Neural progenitor cell (in vitro differentiated cells): ENCODE measurements at regions not wholly inside any gene's neighbourhood (a gene's known extent, or its start where the extent isn't known, plus 50 kb on each side); places are given as distances from the start of the nearest gene placed in this dataset.

Source experiments
- DNase-seq: peaks from one replicate; pipeline ENCODE4 v3.0.0-alpha.2; 2016; ENCODE audit warnings: low spot score
- H2AFZ ChIP-seq: fragments of 200-600 bp; sonication (generic); replicated peaks from 2 replicates; pipeline ENCODE4 v1.6.1; 2016; ENCODE audit warnings: antibody characterized with exemption
- H3F3A ChIP-seq: fragments of 200-600 bp; sonication (generic); 2 replicates; pipeline ENCODE4 v1.6.1; 2016; ENCODE audit warnings: antibody characterized with exemption, low read depth
- H3K27ac ChIP-seq: fragments of 200-600 bp; sonication (generic); 2 replicates; pipeline ENCODE4 v1.5.1; 2016; ENCODE audit warnings: mild to moderate bottlenecking
- H3K27me3 ChIP-seq: fragments of 200-600 bp; sonication (generic); 2 replicates; pipeline ENCODE4 v1.6.1; 2016; ENCODE audit warnings: mild to moderate bottlenecking, moderate library complexity
- H3K36me3 ChIP-seq: fragments of 200-600 bp; sonication (generic); 2 replicates; pipeline ENCODE4 v1.5.1; 2016
- H3K4me1 ChIP-seq: fragments of 200-600 bp; sonication (generic); 2 replicates; pipeline ENCODE4 v1.6.1; 2016; ENCODE audit warnings: mixed run types
- H3K4me2 ChIP-seq: fragments of 200-600 bp; sonication (generic); 2 replicates; pipeline ENCODE4 v1.6.1; 2016
- H3K4me3 ChIP-seq: fragments of 200-600 bp; sonication (generic); 2 replicates; pipeline ENCODE4 v1.5.1; 2016
- H3K79me2 ChIP-seq: fragments of 200-600 bp; sonication (generic); 2 replicates; pipeline ENCODE4 v1.6.1; 2016; ENCODE audit warnings: low read depth
- H3K9ac ChIP-seq: fragments of 200-600 bp; sonication (generic); 2 replicates; pipeline ENCODE4 v1.6.1; 2016
- H3K9me3 ChIP-seq: fragments of 200-600 bp; sonication (generic); 2 replicates; pipeline ENCODE4 v1.5.1; 2016; ENCODE audit warnings: low read depth
- H4K20me1 ChIP-seq: fragments of 200-600 bp; sonication (generic); 2 replicates; pipeline ENCODE4 v1.6.1; 2016; ENCODE audit warnings: low read depth
- H3K27ac Mint-ChIP-seq: 3 replicates; pipeline ENCODE4 v1.8.0; 2021; ENCODE audit warnings: mixed read lengths
- H3K27me3 Mint-ChIP-seq: 2 replicates; pipeline ENCODE4 v1.8.0; 2022; ENCODE audit warnings: low read depth, mild to moderate bottlenecking, inconsistent platforms, moderate library complexity, mixed read lengths; ENCODE audit not compliant: insufficient read depth
- H3K36me3 Mint-ChIP-seq: 3 replicates; pipeline ENCODE4 v1.8.0; 2021; ENCODE audit warnings: mixed read lengths
- H3K4me1 Mint-ChIP-seq: 3 replicates; pipeline ENCODE4 v1.8.0; 2021; ENCODE audit warnings: mixed read lengths
- H3K4me3 Mint-ChIP-seq: 3 replicates; pipeline ENCODE4 v1.8.0; 2021; ENCODE audit warnings: mild to moderate bottlenecking, moderate library complexity, mixed read lengths
- H3K9me3 Mint-ChIP-seq: 3 replicates; pipeline ENCODE4 v1.8.0; 2020; ENCODE audit warnings: mixed read lengths
- EZH2 ChIP-seq: fragments of 200-600 bp; sonication (generic); IDR thresholded peaks from 2 replicates; pipeline ENCODE4 v1.6.1; 2017; ENCODE audit warnings: antibody characterized with exemption, mild to moderate bottlenecking, moderate library complexity
- EZH2phosphoT487 ChIP-seq: fragments of 200-600 bp; sonication (generic); IDR thresholded peaks from 2 replicates; pipeline ENCODE4 v1.6.1; 2017; ENCODE audit warnings: antibody characterized with exemption
- TF ChIP-seq, protein P1 (sequence below): fragments of 200-600 bp; sonication (generic); IDR thresholded peaks from 2 replicates; pipeline ENCODE4 v1.5.1; 2017; ENCODE audit warnings: antibody characterized with exemption, mild to moderate bottlenecking

DNA sequence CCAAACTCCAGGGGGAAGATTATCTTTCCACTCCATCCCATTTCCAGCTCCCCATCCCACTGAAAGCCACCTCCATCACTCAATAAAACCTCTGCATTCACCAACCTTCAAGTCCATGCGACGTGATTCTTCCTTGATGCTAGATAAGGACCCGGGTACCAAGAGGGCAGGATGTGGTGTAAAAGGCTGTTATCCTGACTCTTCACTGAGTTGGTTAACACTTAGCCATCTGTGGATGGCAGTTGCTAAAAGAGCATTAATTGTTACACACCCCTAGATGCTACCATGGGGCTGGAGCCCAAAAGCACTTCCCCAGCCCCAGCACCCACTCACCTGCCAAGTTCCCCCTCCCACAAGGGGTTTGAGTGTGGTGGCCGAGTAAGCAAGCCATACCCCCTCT, 53.4 kb upstream of the DPP10 start:
- Histone ChIP-seq H3K27me3 (no peaks in the 10 kb centered on the region), H3K4me2 (no peak overlapping the region), H3K36me3 (no peaks in the 10 kb centered on the region), H3K4me3 (no peak overlapping the region), H3K9me3 (peaks cover 4% of the 10 kb centered on the region), H3F3A (no peaks in the 10 kb centered on the region), H3K79me2 (no peaks in the 10 kb centered on the region), H3K27ac (no peak overlapping the region), H3K4me1 (peaks cover 9% of the 10 kb centered on the region), H3K9ac (no peak overlapping the region), H4K20me1 (no peaks in the 10 kb centered on the region), H2AFZ (no peak overlapping the region)
- Mint-ChIP-seq H3K36me3 (no peaks in the 10 kb centered on the region), H3K27me3 (peaks cover 4% of the 10 kb centered on the region), H3K27ac (no peak overlapping the region), H3K4me1 (no peaks in the 10 kb centered on the region), H3K4me3 (no peak overlapping the region), H3K9me3 (peaks cover 4% of the 10 kb centered on the region)
- no peak for TF ChIP-seq EZH2
- TF ChIP-seq, protein P1, sequence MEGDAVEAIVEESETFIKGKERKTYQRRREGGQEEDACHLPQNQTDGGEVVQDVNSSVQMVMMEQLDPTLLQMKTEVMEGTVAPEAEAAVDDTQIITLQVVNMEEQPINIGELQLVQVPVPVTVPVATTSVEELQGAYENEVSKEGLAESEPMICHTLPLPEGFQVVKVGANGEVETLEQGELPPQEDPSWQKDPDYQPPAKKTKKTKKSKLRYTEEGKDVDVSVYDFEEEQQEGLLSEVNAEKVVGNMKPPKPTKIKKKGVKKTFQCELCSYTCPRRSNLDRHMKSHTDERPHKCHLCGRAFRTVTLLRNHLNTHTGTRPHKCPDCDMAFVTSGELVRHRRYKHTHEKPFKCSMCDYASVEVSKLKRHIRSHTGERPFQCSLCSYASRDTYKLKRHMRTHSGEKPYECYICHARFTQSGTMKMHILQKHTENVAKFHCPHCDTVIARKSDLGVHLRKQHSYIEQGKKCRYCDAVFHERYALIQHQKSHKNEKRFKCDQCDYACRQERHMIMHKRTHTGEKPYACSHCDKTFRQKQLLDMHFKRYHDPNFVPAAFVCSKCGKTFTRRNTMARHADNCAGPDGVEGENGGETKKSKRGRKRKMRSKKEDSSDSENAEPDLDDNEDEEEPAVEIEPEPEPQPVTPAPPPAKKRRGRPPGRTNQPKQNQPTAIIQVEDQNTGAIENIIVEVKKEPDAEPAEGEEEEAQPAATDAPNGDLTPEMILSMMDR, result no peak
- TF ChIP-seq EZH2phosphoT487, result no peak
- DNase-seq, result no peak
